Mucosa of rectum (tissue), 2 donors: ENCODE measurements at regions not wholly inside any gene's neighbourhood (a gene's known extent, or its start where the extent isn't known, plus 50 kb on each side); places are given as distances from the start of the nearest gene placed in this dataset.

ENCODE experiments used
- H3K27ac ChIP-seq, 2 donors: one replicate each; pipeline ENCODE4 v1.7.0; 2013; ENCODE audit warnings: inconsistent platforms in 2 of 2, low read depth in 2 of 2, low read length in 2 of 2
- H3K27me3 ChIP-seq, 2 donors: one replicate each; pipeline ENCODE4 v1.7.0; 2013; ENCODE audit warnings: low read length in 2 of 2; ENCODE audit not compliant: control insufficient read depth in 2 of 2, insufficient read depth in 2 of 2
- H3K36me3 ChIP-seq, 2 donors: one replicate each; pipeline ENCODE4 v1.7.0; 2013; ENCODE audit warnings: low read length in 2 of 2; ENCODE audit not compliant: control insufficient read depth in 2 of 2, insufficient read depth in 2 of 2
- H3K4me1 ChIP-seq, 2 donors: one replicate each; pipeline ENCODE4 v1.7.0; 2013; ENCODE audit warnings: low read length in 2 of 2, mild to moderate bottlenecking in 1 of 2; ENCODE audit not compliant: control insufficient read depth in 2 of 2, insufficient read depth in 2 of 2
- H3K4me3 ChIP-seq, 2 donors: one replicate each; pipeline ENCODE4 v1.7.0; 2013; ENCODE audit warnings: low read length in 2 of 2
- H3K9ac ChIP-seq, 2 donors: one replicate each; pipeline ENCODE4 v1.7.0; 2013; ENCODE audit warnings: low read length in 2 of 2, low read depth in 1 of 2, mild to moderate bottlenecking in 1 of 2
- H3K9me3 ChIP-seq, 2 donors: one replicate each; pipeline ENCODE4 v1.7.0; 2013; ENCODE audit warnings: low read length in 2 of 2; ENCODE audit not compliant: control insufficient read depth in 2 of 2
- donor health status: healthy.
- donor health status: Normal muscosa, but diverticular disease.

DNA sequence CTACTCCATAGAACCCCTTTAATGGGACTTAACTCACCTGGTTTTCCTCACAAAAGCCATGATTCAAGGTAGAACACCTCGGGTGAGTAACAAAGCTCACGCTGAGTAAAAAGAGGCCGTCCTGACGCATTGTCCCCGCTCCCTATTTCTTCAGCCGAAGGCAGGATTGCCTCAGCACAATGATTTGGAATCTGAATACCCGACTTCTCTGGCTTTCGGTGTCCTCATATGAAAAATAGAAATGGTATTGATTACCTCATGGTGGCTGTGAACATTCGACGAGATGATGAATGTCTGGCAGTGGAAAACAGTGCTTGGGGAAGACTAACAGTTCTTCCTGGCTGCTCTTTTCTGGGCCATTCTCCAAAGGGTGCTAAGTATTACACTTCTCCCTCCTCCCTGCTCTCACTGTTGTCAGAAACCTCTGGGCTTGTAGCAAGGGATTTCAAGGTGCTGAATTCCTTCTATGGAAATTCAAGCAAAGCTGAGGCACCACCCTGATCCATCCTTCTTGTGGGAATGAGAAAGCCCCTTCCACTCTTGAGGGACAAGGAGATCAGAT is 148.3 kb downstream of the C1orf94 start:
- H3K4me3 ChIP-seq, result no peak overlapping the region
- no peak overlapping the region for H3K9ac ChIP-seq
- no peaks in the 10 kb centered on the region for H3K36me3 ChIP-seq
- no peaks in the 10 kb centered on the region for H3K27me3 ChIP-seq
- no peak overlapping the region for H3K27ac ChIP-seq
- no peaks in the 10 kb centered on the region for H3K4me1 ChIP-seq
- H3K9me3 ChIP-seq, result no peaks in the 10 kb centered on the region

DNA sequence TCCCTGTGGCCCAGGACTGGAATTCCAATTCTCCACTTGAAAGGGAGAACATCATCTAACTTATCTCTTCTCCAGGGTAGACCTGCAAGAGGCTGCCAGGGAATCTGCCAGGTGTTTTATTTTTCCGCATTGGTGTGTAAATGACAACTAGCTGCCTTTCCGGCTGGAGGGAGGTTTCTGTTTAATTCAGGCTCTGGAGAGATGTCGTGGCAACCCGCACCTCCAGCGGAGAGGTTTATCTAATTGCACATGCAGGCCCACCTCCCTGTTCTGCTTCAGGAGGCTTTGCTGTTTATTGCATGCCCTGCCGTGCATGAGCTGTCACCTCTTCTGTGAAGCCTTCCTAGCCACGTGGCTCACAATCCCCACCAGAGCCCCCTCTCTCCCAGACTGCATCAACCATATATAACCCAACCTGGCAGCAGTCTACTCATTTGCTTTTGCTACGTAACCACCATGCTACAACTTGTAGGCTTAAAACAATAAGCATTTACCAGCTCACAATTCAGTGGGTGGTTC is 151.6 kb downstream of the C1orf94 start:
- H3K36me3 ChIP-seq, result no peaks in the 10 kb centered on the region

DNA sequence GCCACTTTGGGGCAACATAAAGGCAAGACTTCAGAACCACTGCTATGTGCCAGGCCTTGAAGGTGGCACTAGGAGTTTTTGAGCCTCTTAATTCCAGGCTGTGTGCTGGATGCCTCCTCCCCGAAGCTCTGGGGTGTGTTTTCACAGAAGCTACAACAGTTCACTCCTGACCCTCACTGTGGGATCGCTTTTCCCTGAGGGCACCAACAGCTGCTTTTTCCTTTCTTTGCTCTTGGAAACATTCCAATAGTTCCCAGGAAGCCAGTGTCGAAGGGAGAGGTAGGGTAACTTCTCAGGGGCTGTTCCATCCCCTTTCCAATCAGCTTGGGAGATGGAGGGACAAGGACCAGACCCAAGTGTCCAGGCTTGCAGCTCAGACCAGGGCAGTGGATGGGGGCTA is 153.4 kb downstream of the C1orf94 start:
- H3K27me3 ChIP-seq, result peaks cover 0 to 2% of the 10 kb centered on the region in 2 donors

More for the DNA sequence above, 151.6 kb downstream of the C1orf94 start:
- Histone ChIP-seq H3K27ac (no peak overlapping the region), H3K4me1 (no peaks in the 10 kb centered on the region), H3K9ac (no peak overlapping the region), H3K27me3 (peaks cover 0 to 2% of the 10 kb centered on the region in 2 donors), H3K9me3 (no peaks in the 10 kb centered on the region), H3K4me3 (no peak overlapping the region)

DNA sequence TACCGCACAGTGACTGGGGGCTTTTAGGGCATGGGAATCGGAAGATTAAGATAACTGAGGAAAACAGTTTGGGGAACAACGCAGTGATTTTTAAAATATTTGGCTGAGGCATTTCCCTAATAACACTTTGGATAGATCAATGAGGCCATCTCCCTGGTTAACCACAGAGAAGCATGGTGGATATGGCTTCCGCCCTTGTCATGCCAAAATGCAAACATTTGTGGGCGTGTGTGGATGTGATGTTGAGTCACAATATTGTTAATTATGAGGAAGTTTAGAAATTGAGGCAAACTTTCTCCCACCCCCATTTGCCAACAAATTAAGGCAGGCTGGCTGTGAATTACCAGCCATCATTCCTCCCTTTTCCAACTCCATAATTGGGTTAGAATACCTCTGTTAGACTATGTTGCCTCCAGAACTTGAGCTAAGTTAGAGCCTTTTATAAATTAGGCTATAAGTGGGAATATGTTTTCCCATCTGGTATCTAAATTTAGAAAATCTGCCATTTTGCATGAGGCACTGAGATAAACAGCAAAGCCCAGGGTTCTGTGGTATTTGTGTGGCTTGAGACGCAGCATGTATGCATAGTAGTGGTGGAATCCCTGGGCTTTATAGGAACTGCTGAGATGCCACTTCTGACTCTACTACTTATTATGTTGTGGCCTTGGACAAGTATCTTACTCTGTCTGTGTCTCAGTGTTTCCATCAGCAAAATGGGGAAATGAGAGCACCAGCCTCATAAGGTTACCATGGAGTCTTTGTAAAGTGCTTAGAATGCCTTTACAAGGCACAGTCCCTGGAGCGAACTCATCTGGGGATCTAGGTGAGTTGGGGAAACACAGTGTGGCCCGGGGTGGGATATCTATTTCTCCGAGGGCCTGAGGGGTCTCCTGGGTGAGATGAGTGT is 154.6 kb downstream of the C1orf94 start:
- H3K9me3 ChIP-seq, result no peaks in the 10 kb centered on the region
- no peaks in the 10 kb centered on the region for H3K4me1 ChIP-seq
- no peaks in the 10 kb centered on the region for H3K36me3 ChIP-seq
- H3K9ac ChIP-seq, result no peak overlapping the region
- H3K27ac ChIP-seq, result no peak overlapping the region
- H3K27me3 ChIP-seq, result peaks cover 0 to 2% of the 10 kb centered on the region in 2 donors
- no peak overlapping the region for H3K4me3 ChIP-seq

More for the DNA sequence above, 153.4 kb downstream of the C1orf94 start:
- no peaks in the 10 kb centered on the region for H3K4me1 ChIP-seq
- H3K4me3 ChIP-seq, result no peak overlapping the region
- H3K9me3 ChIP-seq, result no peaks in the 10 kb centered on the region
- no peak overlapping the region for H3K27ac ChIP-seq
- no peaks in the 10 kb centered on the region for H3K36me3 ChIP-seq
- no peak overlapping the region for H3K9ac ChIP-seq

DNA sequence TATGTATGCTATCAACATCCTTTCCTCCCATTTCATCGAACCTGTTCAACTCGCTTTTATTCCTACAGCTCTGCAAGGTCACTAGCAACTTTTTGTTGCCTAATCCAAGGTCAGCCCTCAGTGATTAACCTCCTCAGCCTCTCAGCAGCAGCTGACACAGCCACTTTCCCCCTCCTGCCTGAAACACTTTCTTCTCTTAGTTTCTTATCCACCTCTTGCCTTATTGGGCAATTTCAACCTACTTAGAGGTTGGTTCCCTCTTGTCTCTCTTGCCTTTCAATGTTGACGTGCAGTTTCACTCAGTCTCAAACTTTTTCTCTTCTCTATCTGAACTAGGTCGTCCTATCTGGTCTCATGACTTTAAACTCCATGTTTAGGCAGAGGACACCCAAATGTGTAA is 156.3 kb downstream of the C1orf94 start:
- H3K9me3 ChIP-seq, result no peaks in the 10 kb centered on the region
- H3K4me1 ChIP-seq, result no peaks in the 10 kb centered on the region
- no peaks in the 10 kb centered on the region for H3K36me3 ChIP-seq
- H3K4me3 ChIP-seq, result no peak overlapping the region
- H3K9ac ChIP-seq, result no peak overlapping the region
- peaks cover 0 to 2% of the 10 kb centered on the region in 2 donors for H3K27me3 ChIP-seq
- no peak overlapping the region for H3K27ac ChIP-seq

DNA sequence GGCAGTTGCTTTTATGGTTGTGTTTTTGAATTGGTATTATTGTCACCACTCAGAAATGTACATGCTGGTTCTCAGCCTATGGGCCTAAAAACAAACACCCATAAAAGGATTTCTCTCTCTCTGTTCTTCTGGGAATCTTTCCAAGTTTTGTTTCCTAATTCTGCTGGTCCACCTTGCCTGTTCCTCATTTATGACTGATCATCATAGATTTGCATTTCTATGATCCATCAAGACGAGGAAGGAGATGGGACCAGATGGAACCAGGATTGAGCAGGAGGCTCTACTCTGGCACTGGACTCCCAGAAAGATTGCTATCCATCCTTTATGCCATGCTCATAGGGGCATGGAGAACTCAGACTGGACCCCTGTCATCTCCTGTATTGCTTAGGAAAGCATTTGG is 162.2 kb downstream of the C1orf94 start:
- Histone ChIP-seq H3K36me3 (no peaks in the 10 kb centered on the region), H3K27ac (no peak overlapping the region), H3K9ac (no peak overlapping the region), H3K4me1 (no peaks in the 10 kb centered on the region), H3K9me3 (no peaks in the 10 kb centered on the region), H3K27me3 (no peaks in the 10 kb centered on the region), H3K4me3 (no peak overlapping the region)

DNA sequence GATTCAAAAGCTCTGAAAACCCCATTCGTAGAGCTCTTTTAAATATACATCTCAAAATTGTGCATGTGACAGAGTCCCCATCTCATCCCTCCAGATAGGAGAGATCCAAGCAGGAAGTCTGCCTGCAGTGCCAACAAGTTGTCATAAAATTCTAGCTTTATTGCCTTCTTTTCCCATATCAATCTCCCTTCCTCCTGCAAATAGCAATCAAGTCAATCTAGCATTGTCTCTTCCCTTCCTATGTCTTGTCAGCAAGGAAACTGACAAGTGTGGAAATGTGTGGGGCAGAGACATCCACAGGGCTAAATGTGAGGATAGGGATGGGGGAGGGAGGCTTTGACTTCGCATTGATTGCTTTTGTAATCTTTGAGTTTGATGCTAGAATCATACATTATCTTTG is 165.2 kb downstream of the C1orf94 start:
- no peaks in the 10 kb centered on the region for H3K36me3 ChIP-seq
- H3K27me3 ChIP-seq, result no peaks in the 10 kb centered on the region
- no peak overlapping the region for H3K9ac ChIP-seq
- H3K4me1 ChIP-seq, result no peaks in the 10 kb centered on the region
- H3K4me3 ChIP-seq, result no peak overlapping the region
- H3K9me3 ChIP-seq, result no peaks in the 10 kb centered on the region
- no peak overlapping the region for H3K27ac ChIP-seq

DNA sequence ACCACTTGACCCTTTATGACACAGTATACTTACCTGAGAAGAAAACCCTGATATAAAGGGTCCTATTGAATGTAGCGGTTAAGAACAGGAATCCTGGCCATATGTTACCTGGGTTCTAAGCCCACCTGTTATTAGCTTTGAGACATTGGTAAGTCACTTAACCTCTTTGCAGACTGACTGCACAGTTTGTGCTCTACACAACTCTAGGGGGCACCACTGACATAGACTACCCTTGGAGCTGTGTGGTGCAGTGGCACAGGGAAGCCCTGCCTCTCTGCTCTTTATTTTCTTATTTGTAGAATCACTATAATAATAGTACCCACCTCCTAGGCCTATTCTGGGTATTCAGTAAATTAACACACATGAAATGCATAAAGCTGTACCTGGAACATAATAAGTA is 165.6 kb downstream of the C1orf94 start:
- Histone ChIP-seq H3K36me3 (no peaks in the 10 kb centered on the region), H3K9ac (no peak overlapping the region), H3K4me1 (no peaks in the 10 kb centered on the region), H3K4me3 (no peak overlapping the region), H3K27me3 (no peaks in the 10 kb centered on the region), H3K9me3 (no peaks in the 10 kb centered on the region), H3K27ac (no peak overlapping the region)

DNA sequence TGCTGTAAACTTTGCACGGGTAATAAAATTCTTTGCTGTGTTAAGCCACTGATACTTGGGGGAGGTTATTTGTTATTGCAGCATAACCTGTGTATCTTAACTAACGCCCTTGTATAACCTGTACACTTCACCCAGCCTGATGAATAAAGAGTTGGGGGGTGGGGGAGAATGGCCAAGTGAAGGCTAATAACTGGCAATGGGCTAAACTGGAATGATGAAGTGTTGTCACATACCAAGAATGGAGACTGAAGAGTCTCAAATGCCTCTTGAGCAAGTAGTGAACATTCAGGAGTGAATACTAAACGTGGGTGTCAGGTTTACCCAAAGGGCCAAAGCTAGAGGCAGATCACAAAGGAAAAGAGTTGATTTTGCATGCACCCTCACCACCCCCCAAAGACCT is 169.4 kb downstream of the C1orf94 start:
- no peak overlapping the region for H3K9ac ChIP-seq
- no peaks in the 10 kb centered on the region for H3K9me3 ChIP-seq
- no peaks in the 10 kb centered on the region for H3K27me3 ChIP-seq
- no peaks in the 10 kb centered on the region for H3K36me3 ChIP-seq
- H3K27ac ChIP-seq, result no peak overlapping the region
- no peaks in the 10 kb centered on the region for H3K4me1 ChIP-seq
- H3K4me3 ChIP-seq, result no peak overlapping the region

DNA sequence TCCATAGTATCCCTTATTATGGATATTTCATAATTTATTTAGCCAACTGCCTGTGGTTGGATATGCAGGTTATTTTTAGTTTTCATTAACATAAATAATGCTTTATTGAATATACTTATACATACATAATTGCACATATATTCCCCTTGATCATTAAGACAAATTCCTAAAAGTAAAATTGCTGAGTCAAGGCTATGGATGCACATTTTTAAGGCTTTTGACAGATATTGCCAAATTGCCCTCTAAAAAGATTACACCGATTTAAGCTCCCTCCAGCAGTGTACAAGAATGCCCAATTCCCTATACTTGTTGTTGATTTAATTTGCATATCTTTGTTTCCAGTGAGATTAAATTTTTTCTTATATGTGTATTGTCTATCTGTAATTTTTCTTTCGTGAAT is 176.7 kb downstream of the C1orf94 start:
- Histone ChIP-seq H3K9ac (no peak overlapping the region), H3K36me3 (no peaks in the 10 kb centered on the region), H3K27ac (no peak overlapping the region), H3K27me3 (peaks cover 0 to 6% of the 10 kb centered on the region in 2 donors), H3K4me1 (no peaks in the 10 kb centered on the region), H3K9me3 (no peaks in the 10 kb centered on the region), H3K4me3 (no peak overlapping the region)
